CD4-positive, alpha-beta T cell (primary cell): ENCODE measurements at regions not wholly inside any gene's neighbourhood (a gene's known extent, or its start where the extent isn't known, plus 50 kb on each side); places are given as distances from the start of the nearest gene placed in this dataset.

ENCODE experiments used
- ATAC-seq: fragments of 200-7000 bp; cut with Tn5 transposase; one replicate; pipeline ENCODE4 v1.10.0; 2022; ENCODE audit warnings: mild to moderate bottlenecking; ENCODE audit not compliant: poor library complexity
- CTCF ChIA-PET: fragments of 350-600 bp; sonication (Branson Sonifier 250); formaldehyde crosslinking; loops from one replicate; lab custom pipeline; 2021; ENCODE audit warnings: antibody characterized with exemption, inconsistent platforms; lab: Charles Lee
- POLR2A ChIA-PET: fragments of 350-600 bp; sonication (Branson Sonifier 250); formaldehyde crosslinking; loops from one replicate; lab custom pipeline; 2021; ENCODE audit warnings: antibody characterized with exemption, inconsistent platforms; lab: Charles Lee
- DNase-seq, 14 experiments: peaks; one replicate each; pipeline ENCODE4 v3.0.0-alpha.2; 2013 to 2020; ENCODE audit warnings: mixed read lengths in 2 of 14
- H3K27ac ChIP-seq, 2 donors: one replicate each; pipeline versions ENCODE4 v1.5.1 to v1.7.0; 2013; ENCODE audit warnings: low read length in 2 of 2, low read depth in 1 of 2, mild to moderate bottlenecking in 1 of 2
- H3K27me3 ChIP-seq, 2 experiments: 1 replicate in 1 of 2; 2 replicates in 1 of 2; pipeline versions ENCODE4 v1.6.1 to v1.7.0; 2013; ENCODE audit warnings: low read length in 2 of 2, control low read depth in 1 of 2, mild to moderate bottlenecking in 1 of 2, moderate library complexity in 1 of 2; ENCODE audit not compliant: insufficient read depth in 2 of 2, control insufficient read depth in 1 of 2
- H3K36me3 ChIP-seq: one replicate; pipeline ENCODE4 v1.6.1; 2013; ENCODE audit warnings: low read length, control low read depth; ENCODE audit not compliant: insufficient read depth
- H3K4me1 ChIP-seq: one replicate; pipeline ENCODE4 v1.6.1; 2013; ENCODE audit warnings: low read length, control low read depth; ENCODE audit not compliant: insufficient read depth
- H3K4me3 ChIP-seq: one replicate; pipeline ENCODE4 v1.5.1; 2013; ENCODE audit warnings: mild to moderate bottlenecking, low read length, moderate library complexity
- H3K9me3 ChIP-seq, 2 experiments: 1 replicate in 1 of 2; 2 replicates in 1 of 2; pipeline versions ENCODE4 v1.6.1 to v1.7.0; 2013; ENCODE audit warnings: low read length in 2 of 2, mild to moderate bottlenecking in 2 of 2, control low read depth in 1 of 2, moderate library complexity in 1 of 2; ENCODE audit not compliant: control insufficient read depth in 1 of 2, insufficient read depth in 1 of 2
- H3K27ac Mint-ChIP-seq: one replicate; pipeline ENCODE4 v1.8.0; 2020; ENCODE audit warnings: mixed read lengths
- H3K27me3 Mint-ChIP-seq: one replicate; pipeline ENCODE4 v1.8.0; 2021; ENCODE audit warnings: mixed read lengths
- H3K36me3 Mint-ChIP-seq: one replicate; pipeline ENCODE4 v1.8.0; 2021; ENCODE audit warnings: low read depth, mixed read lengths
- H3K4me1 Mint-ChIP-seq: one replicate; pipeline ENCODE4 v1.8.0; 2021; ENCODE audit warnings: low read depth, mixed read lengths
- H3K4me3 Mint-ChIP-seq: one replicate; pipeline ENCODE4 v1.8.0; 2020; ENCODE audit warnings: mild to moderate bottlenecking, mixed read lengths
- H3K9me3 Mint-ChIP-seq: one replicate; pipeline ENCODE4 v1.8.0; 2020; ENCODE audit warnings: mixed read lengths
- CTCF ChIP-seq: fragments of 200-600 bp; IDR thresholded peaks from one replicate; pipeline ENCODE4 v1.8.0; 2022; ENCODE audit warnings: antibody characterized with exemption, mild to moderate bottlenecking
- intact Hi-C, 2 experiments: fragments of 100-400 bp; cut with DNase I in 1 of 2; cut with micrococcal nuclease in 1 of 2; formaldehyde crosslinking; loops; one replicate each; pipeline versions ENCODE4 v1.15.1 to v1.9.0; 2023 to 2025; cut with DNase I, micrococcal nuclease

GRCh38 chr1:91152331-91152730, 130.5 kb upstream of the ZNF644 start:
- Histone ChIP-seq H3K4me3 (no peak overlapping the region), H3K36me3 (no peaks in the 10 kb centered on the region), H3K27ac (no peak overlapping the region), H3K4me1 (no peaks in the 10 kb centered on the region), H3K27me3 (peaks cover 0 to 5% of the 10 kb centered on the region in 2 experiments), H3K9me3 (no peaks in the 10 kb centered on the region)
- CTCF ChIA-PET = no interaction called here
- no peak overlapping the region for H3K4me3 Mint-ChIP-seq
- H3K36me3 Mint-ChIP-seq = no peaks in the 10 kb centered on the region
- no peak overlapping the region for H3K27ac Mint-ChIP-seq
- no peak for TF ChIP-seq CTCF
- DNase-seq (no peak), ATAC-seq (no peak)
- H3K4me1 Mint-ChIP-seq = no peaks in the 10 kb centered on the region
- H3K9me3 Mint-ChIP-seq = no peaks in the 10 kb centered on the region
- POLR2A ChIA-PET = no interaction called here
- H3K27me3 Mint-ChIP-seq = peaks cover 21% of the 10 kb centered on the region
- intact Hi-C loops = no loop called here

GRCh38 chr1:91151702-91152101, 129.9 kb upstream of the ZNF644 start:
- H3K4me3 ChIP-seq = no peak overlapping the region
- ChIA-PET POLR2A (no interaction called here), CTCF (no interaction called here)
- Mint-ChIP-seq H3K36me3 (no peaks in the 10 kb centered on the region), H3K4me1 (no peaks in the 10 kb centered on the region), H3K27ac (no peak overlapping the region), H3K9me3 (no peaks in the 10 kb centered on the region), H3K27me3 (peaks cover 17% of the 10 kb centered on the region), H3K4me3 (no peak overlapping the region)
- no peak for DNase-seq
- intact Hi-C loops = no loop called here
- H3K27me3 ChIP-seq = peaks cover 0 to 5% of the 10 kb centered on the region in 2 experiments
- H3K36me3 ChIP-seq = no peaks in the 10 kb centered on the region
- no peak for ATAC-seq
- no peak overlapping the region for H3K27ac ChIP-seq
- no peaks in the 10 kb centered on the region for H3K4me1 ChIP-seq
- no peak for TF ChIP-seq CTCF
- H3K9me3 ChIP-seq = no peaks in the 10 kb centered on the region

GRCh38 chr1:91148641-91149069, 126.8 kb upstream of the ZNF644 start:
- intact Hi-C loops = no loop called here
- no peak for TF ChIP-seq CTCF
- Histone ChIP-seq H3K27ac (no peak overlapping the region), H3K36me3 (no peaks in the 10 kb centered on the region), H3K9me3 (no peaks in the 10 kb centered on the region), H3K27me3 (peaks cover 0 to 5% of the 10 kb centered on the region in 2 experiments), H3K4me3 (no peak overlapping the region), H3K4me1 (no peaks in the 10 kb centered on the region)
- Mint-ChIP-seq H3K27me3 (peaks cover 12% of the 10 kb centered on the region), H3K27ac (no peak overlapping the region), H3K9me3 (no peaks in the 10 kb centered on the region), H3K4me3 (no peak overlapping the region), H3K4me1 (no peaks in the 10 kb centered on the region), H3K36me3 (no peaks in the 10 kb centered on the region)
- ChIA-PET POLR2A (no interaction called here), CTCF (no interaction called here)
- ATAC-seq (no peak), DNase-seq (no peak)
